K562 (cell line): ENCODE measurements at regions not wholly inside any gene's neighbourhood (a gene's known extent, or its start where the extent isn't known, plus 50 kb on each side); places are given as distances from the start of the nearest gene placed in this dataset.

ENCODE experiments used
- ATAC-seq: fragments of 200-7000 bp; cut with Tn5 transposase; 3 replicates; pipeline ENCODE4 v1.9.1; 2020; ENCODE audit warnings: moderate library complexity
- BruUV-seq: library from RNA; stranded (reverse); fragments of 400-500 nt; replicated peaks from 2 replicates; lab custom pipeline; 2021; lab: Mats Ljungman, UMichigan
- CTCF ChIA-PET: fragments of 300-600 bp; formaldehyde crosslinking; extraction: SDS; loops from one replicate; lab custom pipeline; 2021; ENCODE audit warnings: low intra/inter-chr PET ratio; lab: Yijun Ruan, JAX
- POLR2A ChIA-PET: fragments of 300-600, 350-650 bp; sonication (Branson Sonifier 250); formaldehyde crosslinking; extraction: SDS; loops from one replicate; lab custom pipeline; 2021; ENCODE audit warnings: antibody characterized with exemption, inconsistent platforms; lab: Yijun Ruan, JAX
- DNase-seq, 4 experiments: peaks; one replicate each; pipeline versions ENCODE4 v3.0.0 to v3.0.0-alpha.2; 2011 to 2018; ENCODE audit warnings: low spot score in 3 of 4, mixed read lengths in 3 of 4; ENCODE audit errors: extremely low read depth in 1 of 4
- FAIRE-seq: peaks from 2 replicates; lab custom pipeline; 2011; peaks lifted over from hg19 to GRCh38; lab: Jason Lieb, UNC
- H2AFZ ChIP-seq: 2 replicates; pipeline ENCODE4 v1.6.0; 2011; ENCODE audit warnings: low read depth, low read length, control low read depth, inconsistent platforms
- H3K27ac ChIP-seq: fragments of 200-600 bp; 3 replicates; pipeline ENCODE4 v1.8.0; 2011; ENCODE audit warnings: low read depth, mild to moderate bottlenecking, control low read depth, inconsistent platforms, low read length, moderate library complexity, mixed read lengths; ENCODE audit errors: extremely low read depth
- H3K27me3 ChIP-seq, 2 experiments: fragments of 300-600 bp in 1 of 2; 2 replicates in 1 of 2; 3 replicates in 1 of 2; pipeline versions ENCODE4 v1.6.0 to v1.8.0; 2011; ENCODE audit warnings: inconsistent platforms in 2 of 2, low read length in 2 of 2, mild to moderate bottlenecking in 1 of 2, mixed read lengths in 1 of 2, moderate library complexity in 1 of 2; ENCODE audit not compliant: control insufficient read depth in 2 of 2, insufficient read depth in 2 of 2
- H3K36me3 ChIP-seq: fragments of 300-600 bp; 3 replicates; pipeline ENCODE4 v1.8.0; 2011; ENCODE audit warnings: mild to moderate bottlenecking, low read length, inconsistent platforms; ENCODE audit not compliant: control insufficient read depth, insufficient read depth
- H3K4me1 ChIP-seq, 2 experiments: fragments of 200-600 bp in 1 of 2; replicated peaks in 1 of 2; 2 replicates in 1 of 2; 3 replicates in 1 of 2; pipeline versions ENCODE4 v1.5.1 to v1.8.0; 2011; ENCODE audit warnings: inconsistent platforms in 2 of 2, low read length in 2 of 2, mild to moderate bottlenecking in 1 of 2, mixed read lengths in 1 of 2, moderate library complexity in 1 of 2; ENCODE audit not compliant: control insufficient read depth in 2 of 2, insufficient read depth in 2 of 2
- H3K4me2 ChIP-seq: 2 replicates; pipeline ENCODE4 v1.6.1; 2011; ENCODE audit warnings: low read length, control low read depth, inconsistent platforms, mixed read lengths; ENCODE audit not compliant: insufficient read depth
- H3K4me3 ChIP-seq: fragments of 200-600 bp; sonication (generic), shearing (Covaris generic); 2 replicates; pipeline ENCODE4 v1.5.1; 2016; ENCODE audit warnings: control low read depth, inconsistent platforms
- H3K79me2 ChIP-seq: fragments of 200-600 bp; 3 replicates; pipeline ENCODE4 v1.8.0; 2011; ENCODE audit warnings: low read length, inconsistent platforms; ENCODE audit not compliant: control insufficient read depth, insufficient read depth
- H3K9ac ChIP-seq, 2 experiments: 2 replicates each; pipeline versions ENCODE4 v1.6.0 to v1.6.1; 2011; ENCODE audit warnings: low read depth in 2 of 2, low read length in 2 of 2, control low read depth in 1 of 2, inconsistent platforms in 1 of 2, mild to moderate bottlenecking in 1 of 2, mixed read lengths in 1 of 2; ENCODE audit not compliant: insufficient read depth in 1 of 2
- H3K9me1 ChIP-seq: one replicate; pipeline ENCODE4 v1.6.0; 2011; ENCODE audit warnings: inconsistent platforms, mild to moderate bottlenecking, low read length, moderate library complexity; ENCODE audit not compliant: control insufficient read depth, insufficient read depth
- H3K9me3 ChIP-seq: replicated peaks from 2 replicates; pipeline ENCODE4 v1.5.1; 2011; ENCODE audit warnings: low read depth, low read length, inconsistent platforms; ENCODE audit not compliant: control insufficient read depth, insufficient read depth
- H4K20me1 ChIP-seq: replicated peaks from 2 replicates; pipeline ENCODE4 v1.6.1; 2011; ENCODE audit warnings: low read length, inconsistent platforms, mixed read lengths; ENCODE audit not compliant: control insufficient read depth, insufficient read depth
- ATF4 ChIP-seq: fragments of 450-650 bp; formaldehyde crosslinking; IDR thresholded peaks from 2 replicates; pipeline ENCODE4 v1.4.0; 2022; ENCODE audit warnings: mild to moderate bottlenecking, moderate library complexity
- CBFA2T2 ChIP-seq: fragments of 450-650 bp; conservative IDR thresholded peaks from 2 replicates; pipeline ENCODE4 v1.6.1; 2017; ENCODE audit warnings: mild to moderate bottlenecking
- ELF4 ChIP-seq: fragments of 450-650 bp; formaldehyde crosslinking; IDR thresholded peaks from 2 replicates; pipeline ENCODE4 v1.4.0; 2022; ENCODE audit warnings: missing genetic modification characterization
- GABPB2 ChIP-seq: fragments of 250-450 bp; sonication (Bioruptor Pico); conservative IDR thresholded peaks from 2 replicates; pipeline ENCODE4 v1.5.1; 2021; ENCODE audit warnings: mild to moderate bottlenecking
- HCFC1 ChIP-seq: IDR thresholded peaks from 2 replicates; pipeline ENCODE4 v1.6.1; 2012; ENCODE audit warnings: low read depth, low read length, improper control_type of control experiment
- HDAC2 ChIP-seq: fragments of 450-650 bp; IDR thresholded peaks from 2 replicates; pipeline ENCODE4 v1.6.1; 2016; ENCODE audit warnings: mild to moderate bottlenecking
- HOMEZ ChIP-seq: fragments of 250-450 bp; sonication (Bioruptor Pico); IDR thresholded peaks from 2 replicates; pipeline ENCODE4 v1.4.0; 2020; ENCODE audit warnings: mild to moderate bottlenecking, moderate library complexity
- SMAD3 ChIP-seq: fragments of 450-650 bp; formaldehyde crosslinking; conservative IDR thresholded peaks from 2 replicates; pipeline ENCODE4 v1.4.0; 2020; ENCODE audit warnings: mild to moderate bottlenecking
- ZBTB9 ChIP-seq: fragments of 450-650 bp; formaldehyde crosslinking; IDR thresholded peaks from 2 replicates; pipeline ENCODE4 v1.4.0; 2020; ENCODE audit warnings: mild to moderate bottlenecking, moderate library complexity
- ZNF324 ChIP-seq: fragments of 250-450 bp; sonication (Bioruptor Pico); IDR thresholded peaks from 2 replicates; pipeline ENCODE4 v1.4.0; 2020; ENCODE audit warnings: mild to moderate bottlenecking
- ZNF407 ChIP-seq: fragments of 450-650 bp; IDR thresholded peaks from 2 replicates; pipeline ENCODE4 v1.6.1; 2016; ENCODE audit warnings: low read depth
- WGBS: fragments of 100-300 bp; shearing (Covaris generic); methylation state at CpG from one replicate; pipeline ENCODE4 v1.1.6; 2016; ENCODE audit warnings: low coverage, mixed read lengths; ENCODE audit not compliant: insufficient coverage; ENCODE audit errors: missing lambda C conversion rate; 5-methylcytosine and 5-hydroxymethylcytosine counted together
- in situ Hi-C: fragments of 300-500 bp; cut with MboI; formaldehyde crosslinking; loops from 4 replicates; pipeline ENCODE4 v1.15.0; 2018; ENCODE audit warnings: inconsistent platforms, mixed read lengths
- intact Hi-C: fragments of 100-400 bp; cut with micrococcal nuclease; formaldehyde crosslinking; loops from 2 replicates; pipeline ENCODE4 v1.14.2; 2022

GRCh38 chr5:164412531-164412930 is 907.1 kb downstream of the MAT2B start (continued):
- TF ChIP-seq SMAD3 (CRISPR knock-in tag), result no peak
- no peak for TF ChIP-seq ATF4 (CRISPR knock-in tag)
- no peak for TF ChIP-seq ZNF324 (CRISPR knock-in tag)
- no peak for TF ChIP-seq ZBTB9 (CRISPR knock-in tag)
- TF ChIP-seq, all 486 proteins: peak for 0

- FAIRE-seq, result no peak
- no peaks in the 10 kb centered on the region for H3K9me1 ChIP-seq
- H3K79me2 ChIP-seq, result no peaks in the 10 kb centered on the region
- no peaks in the 10 kb centered on the region for H4K20me1 ChIP-seq
- POLR2A ChIA-PET, result no interaction called here
- H3K4me1 ChIP-seq, result no peaks in the 10 kb centered on the region
- DNase-seq, result no peak
- intact Hi-C loops (no loop called here), in situ Hi-C loops (no loop called here)
- H3K27me3 ChIP-seq, result no peaks in the 10 kb centered on the region
- ATAC-seq, result no peak
- no peak overlapping the region for H3K27ac ChIP-seq
- H3K4me3 ChIP-seq, result no peak overlapping the region
- CTCF ChIA-PET, result no interaction called here
- 41% methylated on average over 2 of the region's 2 CpGs for WGBS
- H3K9ac ChIP-seq, result no peak overlapping the region
- H3K9me3 ChIP-seq, result no peaks in the 10 kb centered on the region; the same call in none of the 2 replicates
- no peak overlapping the region for H2AFZ ChIP-seq
- H3K4me2 ChIP-seq, result no peak overlapping the region
- H3K36me3 ChIP-seq, result no peaks in the 10 kb centered on the region
- no TSS peak for BruUV-seq
- TF ChIP-seq ELF4 (CRISPR knock-in tag), result no peak
- TF ChIP-seq CBFA2T2, result no peak
- no peak for TF ChIP-seq HCFC1
- no peak for TF ChIP-seq HOMEZ (CRISPR knock-in tag)
- no peak for TF ChIP-seq GABPB2 (CRISPR knock-in tag)
- TF ChIP-seq HDAC2, result no peak
- TF ChIP-seq ZNF407, result no peak
Measured at GRCh38 chr5:164420161-164420560, 914.7 kb downstream of the MAT2B start.
